ENCODE measurements at regions not wholly inside any gene's neighbourhood (a gene's known extent, or its start where the extent isn't known, plus 50 kb on each side); places are given as distances from the start of the nearest gene placed in this dataset.

DNA sequence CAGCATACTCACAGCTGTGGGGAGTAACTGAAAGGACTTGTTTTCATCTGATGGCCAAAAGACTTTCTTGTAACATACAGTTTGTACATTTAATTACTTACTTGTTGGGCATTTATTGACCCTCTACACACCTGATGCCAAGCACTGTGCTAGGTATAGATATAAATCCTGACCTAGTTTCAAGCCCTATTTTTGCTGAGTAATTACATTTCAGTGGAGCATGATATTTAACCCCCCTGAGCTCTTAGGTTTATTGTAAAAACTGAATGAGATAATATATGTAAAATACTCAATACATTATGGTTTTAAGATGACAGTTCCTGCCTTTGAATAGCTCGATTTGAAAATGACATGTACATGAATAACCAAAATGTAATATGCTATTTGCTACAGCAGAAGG lies 68.1 kb upstream of the SLC12A2 start:
- Histone ChIP-seq H3K4me1 (ENCODE audit: control insufficient read depth, insufficient read depth, low read length) (no peaks in the 10 kb centered on the region), H3K36me3 (ENCODE audit: control insufficient read depth, insufficient read depth, low read length) (no peaks in the 10 kb centered on the region), H3K27ac (ENCODE audit: low read length) (no peak overlapping the region), H3K4me3 (ENCODE audit: low read length) (no peak overlapping the region), H3K9me3 (ENCODE audit: control insufficient read depth, low read depth, low read length) (no peaks in the 10 kb centered on the region), H3K27me3 (ENCODE audit: control insufficient read depth, insufficient read depth, low read length) (no peaks in the 10 kb centered on the region)
- 100% methylated on average over 1 of the region's 1 CpG for WGBS (ENCODE audit: insufficient coverage, low lambda C conversion rate)
- no peak for DNase-seq

DNA sequence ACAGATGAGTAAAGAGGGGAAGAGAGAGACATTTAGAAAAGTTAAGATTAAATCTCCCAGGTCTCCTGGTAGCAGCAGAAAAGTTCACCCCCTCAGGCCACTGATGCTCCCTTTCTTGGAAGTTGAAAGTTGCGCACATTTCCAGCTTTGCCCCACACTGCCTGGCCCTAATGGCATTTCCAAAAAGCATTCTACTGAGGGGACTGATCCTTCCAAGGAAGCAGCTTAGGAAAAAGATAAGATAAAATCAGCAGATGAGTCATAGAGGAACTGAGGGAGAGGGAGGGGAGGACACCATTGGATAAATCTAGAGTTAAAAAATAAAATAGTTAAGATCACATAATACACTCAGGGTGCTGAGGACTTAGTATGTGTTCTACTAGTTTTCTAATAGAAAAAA lies 67.6 kb upstream of the SLC12A2 start:
- Histone ChIP-seq H3K36me3 (ENCODE audit: control insufficient read depth, insufficient read depth, low read length) (no peaks in the 10 kb centered on the region), H3K27ac (ENCODE audit: low read length) (no peak overlapping the region), H3K4me1 (ENCODE audit: control insufficient read depth, insufficient read depth, low read length) (no peaks in the 10 kb centered on the region), H3K4me3 (ENCODE audit: low read length) (no peak overlapping the region), H3K9me3 (ENCODE audit: control insufficient read depth, low read depth, low read length) (no peaks in the 10 kb centered on the region), H3K27me3 (ENCODE audit: control insufficient read depth, insufficient read depth, low read length) (no peaks in the 10 kb centered on the region)
- no CpG with 5 or more reads among the region's 1 CpG for WGBS (ENCODE audit: insufficient coverage, low lambda C conversion rate)
- no peak for DNase-seq

DNA sequence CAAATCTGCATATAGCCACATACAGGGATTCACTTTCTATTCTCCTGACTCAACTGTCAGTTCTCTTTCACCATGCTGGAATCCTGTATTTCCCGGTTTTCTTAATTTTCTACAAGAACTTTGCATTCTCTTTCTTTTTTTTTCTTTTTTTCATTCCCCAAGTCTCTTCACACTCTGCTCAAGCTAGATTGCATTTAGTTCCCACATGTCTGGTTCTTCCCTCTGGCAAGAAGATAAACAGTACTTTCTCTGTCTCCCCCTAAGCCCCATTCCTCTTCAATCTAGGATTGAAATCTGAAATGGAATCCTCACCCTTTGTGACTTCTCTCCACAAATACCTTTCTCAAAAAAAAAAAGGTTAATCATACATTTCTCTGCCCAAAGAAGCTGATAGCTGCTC lies 64.2 kb upstream of the SLC12A2 start:
- DNase-seq, result no peak
- H3K4me3 ChIP-seq (ENCODE audit: low read length), result no peak overlapping the region
- 100% methylated on average over 1 of the region's 1 CpG for WGBS (ENCODE audit: insufficient coverage, low lambda C conversion rate)
- H3K9me3 ChIP-seq (ENCODE audit: control insufficient read depth, low read depth, low read length), result no peaks in the 10 kb centered on the region
- no peaks in the 10 kb centered on the region for H3K4me1 ChIP-seq (ENCODE audit: control insufficient read depth, insufficient read depth, low read length)
- no peak overlapping the region for H3K27ac ChIP-seq (ENCODE audit: low read length)
- no peaks in the 10 kb centered on the region for H3K27me3 ChIP-seq (ENCODE audit: control insufficient read depth, insufficient read depth, low read length)
- no peaks in the 10 kb centered on the region for H3K36me3 ChIP-seq (ENCODE audit: control insufficient read depth, insufficient read depth, low read length)

DNA sequence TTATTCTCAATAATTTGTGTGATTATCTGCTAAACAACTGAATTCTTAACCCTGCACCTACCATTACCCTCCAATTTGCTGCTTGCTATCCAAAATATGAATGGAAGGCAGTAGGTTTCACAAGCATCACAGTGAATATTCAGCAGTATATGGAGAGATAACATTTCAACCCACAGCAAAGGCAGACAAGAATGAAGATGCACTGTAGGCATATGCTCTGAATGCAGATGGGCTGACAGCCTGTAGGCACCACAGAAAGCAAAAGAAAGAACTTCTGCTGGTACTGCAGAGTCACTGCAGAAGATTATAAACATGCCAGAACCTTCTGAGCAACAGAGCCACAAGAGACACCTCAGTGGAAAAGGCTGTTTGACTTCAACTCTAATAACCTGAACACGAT lies 63.6 kb upstream of the SLC12A2 start:
- no peak overlapping the region for H3K4me3 ChIP-seq (ENCODE audit: low read length)
- no peak overlapping the region for H3K27ac ChIP-seq (ENCODE audit: low read length)
- DNase-seq, result no peak
- H3K9me3 ChIP-seq (ENCODE audit: control insufficient read depth, low read depth, low read length), result no peaks in the 10 kb centered on the region
- no peaks in the 10 kb centered on the region for H3K4me1 ChIP-seq (ENCODE audit: control insufficient read depth, insufficient read depth, low read length)
- no peaks in the 10 kb centered on the region for H3K27me3 ChIP-seq (ENCODE audit: control insufficient read depth, insufficient read depth, low read length)
- H3K36me3 ChIP-seq (ENCODE audit: control insufficient read depth, insufficient read depth, low read length), result no peaks in the 10 kb centered on the region
- no CpG with 5 or more reads among the region's 1 CpG for WGBS (ENCODE audit: insufficient coverage, low lambda C conversion rate)

DNA sequence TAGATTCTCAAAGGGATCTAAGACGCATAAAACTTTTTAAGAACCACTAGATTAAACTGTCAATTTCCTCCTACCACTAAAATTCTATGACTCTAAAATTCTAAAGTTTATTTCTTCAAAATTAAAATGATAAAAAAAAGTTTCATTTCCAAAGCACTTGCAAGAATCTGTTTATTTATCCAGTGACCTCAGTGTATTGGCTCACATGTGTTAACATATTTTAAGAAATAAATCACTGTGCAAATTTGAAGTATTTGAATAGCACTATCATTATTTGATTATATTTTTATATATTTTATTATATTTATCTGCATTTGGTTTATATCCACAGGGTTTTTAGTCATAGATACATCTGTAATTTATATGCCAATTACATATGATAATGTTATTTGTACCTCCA lies 62.2 kb upstream of the SLC12A2 start:
- no peak for DNase-seq
- Histone ChIP-seq H3K36me3 (ENCODE audit: control insufficient read depth, insufficient read depth, low read length) (no peaks in the 10 kb centered on the region), H3K9me3 (ENCODE audit: control insufficient read depth, low read depth, low read length) (no peaks in the 10 kb centered on the region), H3K27ac (ENCODE audit: low read length) (no peak overlapping the region), H3K4me3 (ENCODE audit: low read length) (no peak overlapping the region), H3K4me1 (ENCODE audit: control insufficient read depth, insufficient read depth, low read length) (no peaks in the 10 kb centered on the region), H3K27me3 (ENCODE audit: control insufficient read depth, insufficient read depth, low read length) (no peaks in the 10 kb centered on the region)
- WGBS (ENCODE audit: insufficient coverage, low lambda C conversion rate), result 86% methylated on average over 1 of the region's 1 CpG
